GM11168 (cell line): ENCODE measurements at regions not wholly inside any gene's neighbourhood (a gene's known extent, or its start where the extent isn't known, plus 50 kb on each side); places are given as distances from the start of the nearest gene placed in this dataset.
"Not testable (repeated sequence)": the region's sequence is repeated elsewhere in the genome, so short reads cannot be mapped to it uniquely, and the experiment has no call there.

ENCODE experiments used
- in situ Hi-C: fragments of 300-500 bp; cut with MboI; formaldehyde crosslinking; loops from one replicate; pipeline ENCODE4 v1.12.0; 2022; ENCODE audit warnings: low sequenced_read_pairs; ENCODE audit not compliant: unreplicated experiment

GRCh38 chr18:9042766-9043481 lies 59.6 kb upstream of the NDUFV2 start:
- in situ Hi-C loops, result no loop called here

- in situ Hi-C loops, result no loop called here
Measured at GRCh38 chr18:9043581-9043980, 58.9 kb upstream of the NDUFV2 start.

DNA sequence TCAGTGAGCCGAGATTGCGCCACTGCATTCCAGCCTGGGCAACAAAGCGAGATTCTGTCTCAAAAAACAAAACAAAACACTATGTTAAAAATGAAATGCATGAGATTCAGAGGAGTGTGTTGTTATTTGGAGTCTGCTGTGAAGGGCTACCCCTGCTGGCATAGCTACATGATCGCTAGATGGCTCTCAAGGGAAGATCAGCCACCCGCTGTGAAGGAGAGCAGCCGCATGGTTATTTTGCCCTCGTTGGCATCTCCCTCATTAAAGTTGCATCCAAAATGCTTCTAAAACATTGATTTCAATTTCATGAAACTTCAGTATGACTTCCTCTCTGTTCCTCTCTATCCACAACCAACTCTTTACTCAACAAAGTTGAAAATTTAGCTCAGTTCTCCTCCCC lies 54.8 kb upstream of the NDUFV2 start:
- in situ Hi-C loops, result no loop called here

- in situ Hi-C loops, result no loop called here
Measured at GRCh38 chr18:9048236-9048635, 54.3 kb upstream of the NDUFV2 start.

- in situ Hi-C loops, result no loop called here
Measured at GRCh38 chr18:9048808-9049494, 53.5 kb upstream of the NDUFV2 start.

GRCh38 chr18:9049495-9049809 lies 53.0 kb upstream of the NDUFV2 start:
- in situ Hi-C loops, result no loop called here

GRCh38 chr18:9050628-9051284 lies 51.7 kb upstream of the NDUFV2 start:
- in situ Hi-C loops, result not testable (repeated sequence)
